ENCODE measurements at regions not wholly inside any gene's neighbourhood (a gene's known extent, or its start where the extent isn't known, plus 50 kb on each side); places are given as distances from the start of the nearest gene placed in this dataset.

- no peak for TF ChIP-seq CTCF (IDR thresholded peaks at IDR 0.05)
- no peak for TF ChIP-seq POLR2AphosphoS5 (IDR thresholded peaks at IDR 0.05)
These were observed 795.0 kb downstream of the DIAPH3 start for GRCh38 chr13:59368693-59369092.

Data from sigmoid colon (tissue), 4 donors.